Tibial nerve (tissue), 4 donors: ENCODE measurements at regions not wholly inside any gene's neighbourhood (a gene's known extent, or its start where the extent isn't known, plus 50 kb on each side); places are given as distances from the start of the nearest gene placed in this dataset.

Source experiments
- DNase-seq, 2 donors: peaks; one replicate each; pipeline ENCODE4 v3.0.0-alpha.2; 2019; ENCODE audit warnings: low spot score in 2 of 2
- H3K27ac ChIP-seq, 4 donors: fragments of 200-600 bp; sonication (generic) in 3 of 4; one replicate each; pipeline ENCODE4 v1.5.1; 2017 to 2019; ENCODE audit warnings: mild to moderate bottlenecking in 1 of 4
- H3K27me3 ChIP-seq, 2 donors: fragments of 200-600 bp; sonication (generic) in 1 of 2; one replicate each; pipeline versions ENCODE4 v1.5.1 to v1.6.0; 2017 to 2019
- H3K36me3 ChIP-seq, 3 donors: fragments of 200-600 bp; sonication (generic); one replicate each; pipeline ENCODE4 v1.5.1; 2018 to 2019
- H3K4me1 ChIP-seq, 4 donors: fragments of 200-600 bp; sonication (generic) in 3 of 4; one replicate each; pipeline ENCODE4 v1.5.1; 2017 to 2019
- H3K4me3 ChIP-seq, 4 donors: fragments of 200-600 bp; sonication (generic) in 3 of 4; one replicate each; pipeline ENCODE4 v1.5.1; 2017 to 2019; ENCODE audit warnings: mild to moderate bottlenecking in 1 of 4, moderate library complexity in 1 of 4
- H3K9me3 ChIP-seq, 4 donors: fragments of 200-600 bp; sonication (generic) in 3 of 4; one replicate each; pipeline ENCODE4 v1.5.1; 2017 to 2019
- EP300 ChIP-seq, 2 donors: sonication (generic); formaldehyde crosslinking; IDR thresholded peaks; one replicate each; pipeline ENCODE4 v1.6.1; 2017; ENCODE audit warnings: antibody characterized with exemption in 2 of 2, mild to moderate bottlenecking in 1 of 2
- POLR2A ChIP-seq, 2 donors: fragments of 450-650 bp; IDR thresholded peaks; one replicate each; pipeline ENCODE4 v1.6.1; 2017; ENCODE audit warnings: antibody characterized with exemption in 2 of 2, mild to moderate bottlenecking in 2 of 2, moderate library complexity in 2 of 2
- WGBS, 2 donors: methylation state at CpG; one replicate each; pipeline ENCODE4 v1.1.5; 2018; 5-methylcytosine and 5-hydroxymethylcytosine counted together
- TF ChIP-seq, protein P1 (sequence below), 5 experiments: fragments of 200-600 bp in 3 of 5; fragments of 450-650 bp in 2 of 5; sonication (generic) in 3 of 5; IDR thresholded peaks; one replicate each; pipeline ENCODE4 v1.5.1; 2016 to 2019; ENCODE audit warnings: antibody characterized with exemption in 5 of 5, mild to moderate bottlenecking in 3 of 5, moderate library complexity in 2 of 5

DNA sequence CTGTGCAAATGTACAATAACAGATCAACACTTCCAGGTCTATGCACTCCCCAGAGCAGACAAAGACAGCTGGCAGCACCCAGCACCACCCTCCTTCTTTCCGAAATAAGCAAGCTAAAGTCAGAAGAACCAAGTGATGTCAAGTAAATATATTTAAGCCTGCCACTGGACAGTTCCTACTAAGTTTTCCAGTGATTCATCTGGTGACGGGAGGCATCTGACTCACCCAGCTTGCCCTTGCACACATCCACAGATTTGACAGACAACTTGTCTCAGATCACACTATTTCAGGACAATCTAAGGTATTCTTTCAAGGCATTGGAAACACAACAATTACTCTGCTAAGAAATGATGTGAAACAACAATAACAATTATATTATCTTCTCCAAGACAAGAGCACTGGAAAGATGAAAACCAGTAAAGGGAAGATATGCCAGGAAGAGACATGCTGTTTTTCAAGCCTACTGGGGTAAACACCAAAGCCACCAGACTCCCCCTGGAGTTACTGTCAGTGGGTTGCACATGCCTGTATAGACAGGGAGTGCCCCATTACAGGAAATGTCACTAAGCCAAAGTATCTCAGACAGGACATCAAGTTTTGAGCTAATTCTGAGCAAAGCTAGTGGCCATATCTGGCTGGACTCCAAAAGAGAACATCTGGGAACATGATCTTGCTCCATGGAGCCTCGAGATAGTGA lies 287.9 kb upstream of the KLHL29 start:
- no peaks in the 10 kb centered on the region for H3K4me1 ChIP-seq
- no peak for DNase-seq
- H3K4me3 ChIP-seq = no peak overlapping the region
- H3K36me3 ChIP-seq = no peaks in the 10 kb centered on the region
- H3K27ac ChIP-seq = no peak overlapping the region
- peaks cover 0 to 12% (median 0%) of the 10 kb centered on the region in 4 donors for H3K9me3 ChIP-seq
- TF ChIP-seq, protein P1, sequence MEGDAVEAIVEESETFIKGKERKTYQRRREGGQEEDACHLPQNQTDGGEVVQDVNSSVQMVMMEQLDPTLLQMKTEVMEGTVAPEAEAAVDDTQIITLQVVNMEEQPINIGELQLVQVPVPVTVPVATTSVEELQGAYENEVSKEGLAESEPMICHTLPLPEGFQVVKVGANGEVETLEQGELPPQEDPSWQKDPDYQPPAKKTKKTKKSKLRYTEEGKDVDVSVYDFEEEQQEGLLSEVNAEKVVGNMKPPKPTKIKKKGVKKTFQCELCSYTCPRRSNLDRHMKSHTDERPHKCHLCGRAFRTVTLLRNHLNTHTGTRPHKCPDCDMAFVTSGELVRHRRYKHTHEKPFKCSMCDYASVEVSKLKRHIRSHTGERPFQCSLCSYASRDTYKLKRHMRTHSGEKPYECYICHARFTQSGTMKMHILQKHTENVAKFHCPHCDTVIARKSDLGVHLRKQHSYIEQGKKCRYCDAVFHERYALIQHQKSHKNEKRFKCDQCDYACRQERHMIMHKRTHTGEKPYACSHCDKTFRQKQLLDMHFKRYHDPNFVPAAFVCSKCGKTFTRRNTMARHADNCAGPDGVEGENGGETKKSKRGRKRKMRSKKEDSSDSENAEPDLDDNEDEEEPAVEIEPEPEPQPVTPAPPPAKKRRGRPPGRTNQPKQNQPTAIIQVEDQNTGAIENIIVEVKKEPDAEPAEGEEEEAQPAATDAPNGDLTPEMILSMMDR (IDR thresholded peaks at IDR 0.05) = no peak
- TF ChIP-seq EP300 (IDR thresholded peaks at IDR 0.05) (no peak), POLR2A (IDR thresholded peaks at IDR 0.05) (no peak)
- WGBS, 2 donors = 69 to 73% methylated on average over 3 of the region's 3 CpGs
- no peaks in the 10 kb centered on the region for H3K27me3 ChIP-seq

DNA sequence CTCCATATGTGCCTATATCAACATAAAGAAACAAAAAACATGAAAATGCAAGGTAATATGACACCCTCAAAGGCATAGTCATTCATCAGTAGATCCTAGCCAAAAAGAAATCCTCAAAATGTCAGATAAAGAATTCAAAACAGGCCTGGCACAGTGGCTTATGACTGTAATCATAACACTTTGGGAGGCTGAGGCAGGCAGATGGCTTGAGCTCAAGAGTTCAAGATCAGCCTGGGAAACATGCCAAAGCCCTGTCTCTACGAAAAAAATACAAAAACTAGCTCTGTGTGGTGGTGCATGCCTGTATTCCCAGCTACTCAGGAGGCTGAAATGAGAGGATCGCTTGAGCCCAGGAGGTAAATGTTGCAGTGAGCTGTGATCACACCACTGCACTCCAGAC lies 284.6 kb upstream of the KLHL29 start:
- no peak overlapping the region for H3K27ac ChIP-seq
- no peak for DNase-seq
- H3K27me3 ChIP-seq = no peaks in the 10 kb centered on the region
- H3K36me3 ChIP-seq = no peaks in the 10 kb centered on the region
- H3K4me3 ChIP-seq = no peak overlapping the region
- 55 to 59% methylated on average over 2 of the region's 2 CpGs for WGBS, 2 donors
- TF ChIP-seq, protein P1 (IDR thresholded peaks at IDR 0.05) = no peak
- TF ChIP-seq POLR2A (IDR thresholded peaks at IDR 0.05) (no peak), EP300 (IDR thresholded peaks at IDR 0.05) (no peak)
- H3K4me1 ChIP-seq = no peaks in the 10 kb centered on the region
- peaks cover 0 to 12% (median 0%) of the 10 kb centered on the region in 4 donors for H3K9me3 ChIP-seq

DNA sequence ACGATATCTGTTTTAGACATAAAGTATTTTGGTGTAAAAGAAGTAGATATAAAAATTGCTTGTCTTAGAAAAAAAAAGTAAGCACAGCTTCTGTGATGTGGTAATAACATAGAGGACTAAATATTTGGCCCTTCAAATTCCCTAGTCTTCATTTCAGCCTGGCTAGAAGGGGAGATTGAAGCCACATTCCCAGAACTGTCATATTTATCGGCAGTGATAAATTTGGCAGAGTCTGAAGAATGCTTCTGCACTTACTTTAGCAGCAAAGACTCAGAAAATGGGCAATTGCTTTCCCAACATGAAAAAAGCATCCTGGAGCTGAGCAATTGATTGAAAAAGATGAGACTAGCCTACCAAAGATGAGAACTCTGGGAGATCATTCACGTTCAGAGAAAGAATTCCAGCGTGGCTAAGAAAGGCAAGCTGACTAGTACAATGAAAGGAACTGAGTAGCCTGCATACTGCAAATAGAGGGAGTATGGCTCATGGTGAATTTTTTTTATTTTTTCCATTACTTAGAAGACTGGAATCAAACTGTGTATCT lies 278.7 kb upstream of the KLHL29 start:
- WGBS, 2 donors = 50 to 54% methylated on average over 4 of the region's 4 CpGs
- no peak for DNase-seq
- Histone ChIP-seq H3K27me3 (no peaks in the 10 kb centered on the region), H3K36me3 (no peaks in the 10 kb centered on the region), H3K4me1 (no peaks in the 10 kb centered on the region), H3K4me3 (no peak overlapping the region), H3K27ac (no peak overlapping the region), H3K9me3 (peaks cover 0 to 10% (median 0%) of the 10 kb centered on the region in 4 donors)
- TF ChIP-seq POLR2A (IDR thresholded peaks at IDR 0.05) (no peak), EP300 (IDR thresholded peaks at IDR 0.05) (no peak)
- TF ChIP-seq, protein P1 (IDR thresholded peaks at IDR 0.05) = no peak

DNA sequence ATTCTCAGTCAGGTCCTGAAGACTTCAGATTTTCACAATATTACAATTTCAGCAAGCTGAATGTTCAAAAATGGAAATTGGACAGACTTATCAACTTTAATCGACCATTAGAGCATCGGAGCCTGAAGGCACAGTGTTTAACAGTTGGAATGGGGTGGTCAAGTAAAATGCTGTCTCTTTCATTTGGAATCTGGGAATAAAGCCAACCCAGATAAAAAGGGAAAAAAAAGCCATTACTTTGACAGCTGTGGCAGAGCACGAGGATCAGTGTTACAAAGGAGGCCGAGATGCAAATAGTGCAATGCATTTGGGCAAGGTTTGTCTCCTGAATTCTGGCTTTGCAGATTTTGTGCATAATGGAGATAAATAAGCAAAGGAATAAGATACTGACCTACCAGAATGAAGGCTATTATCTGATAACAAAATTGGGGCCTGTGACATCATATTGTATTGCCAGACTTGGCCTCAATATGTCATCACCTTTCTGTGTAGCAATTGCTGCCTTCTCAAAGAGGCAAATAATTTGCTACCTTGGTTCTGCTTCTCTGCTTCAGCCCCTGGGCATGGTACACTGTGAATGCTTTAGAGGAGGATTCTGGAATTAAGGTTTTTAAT lies 277.5 kb upstream of the KLHL29 start:
- peaks cover 0 to 10% (median 0%) of the 10 kb centered on the region in 4 donors for H3K9me3 ChIP-seq
- H3K27me3 ChIP-seq = no peaks in the 10 kb centered on the region
- no peak overlapping the region for H3K4me3 ChIP-seq
- H3K27ac ChIP-seq = no peak overlapping the region
- no peaks in the 10 kb centered on the region for H3K4me1 ChIP-seq
- no peak for DNase-seq
- TF ChIP-seq, protein P1 (IDR thresholded peaks at IDR 0.05) = no peak
- TF ChIP-seq POLR2A (IDR thresholded peaks at IDR 0.05) = no peak
- no peak for TF ChIP-seq EP300 (IDR thresholded peaks at IDR 0.05)
- 36 to 56% methylated on average over 4 of the region's 4 CpGs for WGBS, 2 donors
- no peaks in the 10 kb centered on the region for H3K36me3 ChIP-seq

DNA sequence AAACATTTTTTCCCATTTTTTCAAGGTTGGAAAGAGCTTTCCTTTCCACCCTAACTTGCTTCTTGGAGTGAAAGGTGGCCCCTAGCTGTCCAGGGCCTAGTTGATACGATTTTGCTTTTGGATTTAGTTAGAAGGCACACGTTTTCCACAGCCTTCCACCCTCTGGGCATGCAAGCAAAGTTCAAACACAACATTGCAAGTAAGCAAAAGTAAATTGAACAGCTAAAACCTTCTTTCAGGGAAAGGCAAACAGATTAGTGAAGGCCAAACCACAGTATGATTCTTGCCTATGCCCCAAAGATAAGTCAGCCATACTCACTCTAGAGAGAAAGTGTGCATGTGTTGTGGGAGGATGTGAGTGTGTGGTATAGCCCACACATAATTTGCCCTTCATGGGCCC lies 273.7 kb upstream of the KLHL29 start:
- Histone ChIP-seq H3K9me3 (peaks cover 0 to 10% (median 0%) of the 10 kb centered on the region in 4 donors), H3K4me1 (no peaks in the 10 kb centered on the region), H3K36me3 (no peaks in the 10 kb centered on the region), H3K4me3 (no peak overlapping the region), H3K27ac (no peak overlapping the region), H3K27me3 (no peaks in the 10 kb centered on the region)
- WGBS, 2 donors = 60 to 62% methylated on average over 2 of the region's 2 CpGs
- DNase-seq = no peak
- TF ChIP-seq, protein P1 (IDR thresholded peaks at IDR 0.05) = no peak
- TF ChIP-seq POLR2A (IDR thresholded peaks at IDR 0.05) = no peak
- TF ChIP-seq EP300 (IDR thresholded peaks at IDR 0.05) = no peak
